ENCODE measurements at regions not wholly inside any gene's neighbourhood (a gene's known extent, or its start where the extent isn't known, plus 50 kb on each side); places are given as distances from the start of the nearest gene placed in this dataset.
"Not testable (repeated sequence)": the region's sequence is repeated elsewhere in the genome, so short reads cannot be mapped to it uniquely, and the experiment has no call there.

DNA sequence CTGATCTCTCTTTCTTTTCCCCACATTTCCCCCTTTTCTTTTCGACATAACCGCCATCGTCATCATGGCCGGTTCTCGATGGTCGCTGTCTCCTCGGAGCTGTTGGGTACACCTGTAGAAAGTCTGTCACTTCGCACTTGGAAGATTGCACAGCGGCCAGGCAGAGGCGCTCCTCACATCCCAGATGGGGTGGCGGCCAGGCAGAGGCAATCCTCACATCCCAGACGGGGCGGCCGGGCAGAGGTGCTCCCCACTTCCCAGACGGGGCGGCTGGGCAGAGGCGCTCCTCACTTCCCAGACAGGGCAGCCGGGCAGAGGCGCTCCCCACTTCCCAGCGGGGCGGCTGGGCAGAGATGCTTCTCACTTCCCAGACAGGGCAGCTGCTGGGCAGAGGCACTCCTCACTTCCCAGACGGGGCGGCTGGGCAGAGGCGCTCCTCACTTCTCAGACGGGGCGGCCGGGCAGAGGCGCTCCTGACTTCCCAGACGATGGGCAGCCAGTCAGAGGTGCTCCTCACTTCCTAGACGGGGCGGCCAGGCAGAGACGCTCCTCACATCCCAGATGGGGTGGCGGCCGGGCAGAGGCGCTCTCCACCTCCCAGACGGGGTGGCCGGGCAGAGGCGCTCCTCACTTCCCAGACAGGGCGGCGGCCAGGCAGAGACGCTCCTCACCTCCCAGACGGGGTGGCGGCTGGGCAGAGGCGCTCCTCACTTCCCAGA, 110.7 kb downstream of the C5orf15 start:
- TF ChIP-seq, protein P1, sequence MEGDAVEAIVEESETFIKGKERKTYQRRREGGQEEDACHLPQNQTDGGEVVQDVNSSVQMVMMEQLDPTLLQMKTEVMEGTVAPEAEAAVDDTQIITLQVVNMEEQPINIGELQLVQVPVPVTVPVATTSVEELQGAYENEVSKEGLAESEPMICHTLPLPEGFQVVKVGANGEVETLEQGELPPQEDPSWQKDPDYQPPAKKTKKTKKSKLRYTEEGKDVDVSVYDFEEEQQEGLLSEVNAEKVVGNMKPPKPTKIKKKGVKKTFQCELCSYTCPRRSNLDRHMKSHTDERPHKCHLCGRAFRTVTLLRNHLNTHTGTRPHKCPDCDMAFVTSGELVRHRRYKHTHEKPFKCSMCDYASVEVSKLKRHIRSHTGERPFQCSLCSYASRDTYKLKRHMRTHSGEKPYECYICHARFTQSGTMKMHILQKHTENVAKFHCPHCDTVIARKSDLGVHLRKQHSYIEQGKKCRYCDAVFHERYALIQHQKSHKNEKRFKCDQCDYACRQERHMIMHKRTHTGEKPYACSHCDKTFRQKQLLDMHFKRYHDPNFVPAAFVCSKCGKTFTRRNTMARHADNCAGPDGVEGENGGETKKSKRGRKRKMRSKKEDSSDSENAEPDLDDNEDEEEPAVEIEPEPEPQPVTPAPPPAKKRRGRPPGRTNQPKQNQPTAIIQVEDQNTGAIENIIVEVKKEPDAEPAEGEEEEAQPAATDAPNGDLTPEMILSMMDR (IDR thresholded peaks at IDR 0.05), result not testable (repeated sequence)
- not testable (repeated sequence) for TF ChIP-seq ZFX (IDR thresholded peaks at IDR 0.05; ENCODE audit: borderline replicate concordance)
